ENCODE measurements at regions not wholly inside any gene's neighbourhood (a gene's known extent, or its start where the extent isn't known, plus 50 kb on each side); places are given as distances from the start of the nearest gene placed in this dataset.

DNA sequence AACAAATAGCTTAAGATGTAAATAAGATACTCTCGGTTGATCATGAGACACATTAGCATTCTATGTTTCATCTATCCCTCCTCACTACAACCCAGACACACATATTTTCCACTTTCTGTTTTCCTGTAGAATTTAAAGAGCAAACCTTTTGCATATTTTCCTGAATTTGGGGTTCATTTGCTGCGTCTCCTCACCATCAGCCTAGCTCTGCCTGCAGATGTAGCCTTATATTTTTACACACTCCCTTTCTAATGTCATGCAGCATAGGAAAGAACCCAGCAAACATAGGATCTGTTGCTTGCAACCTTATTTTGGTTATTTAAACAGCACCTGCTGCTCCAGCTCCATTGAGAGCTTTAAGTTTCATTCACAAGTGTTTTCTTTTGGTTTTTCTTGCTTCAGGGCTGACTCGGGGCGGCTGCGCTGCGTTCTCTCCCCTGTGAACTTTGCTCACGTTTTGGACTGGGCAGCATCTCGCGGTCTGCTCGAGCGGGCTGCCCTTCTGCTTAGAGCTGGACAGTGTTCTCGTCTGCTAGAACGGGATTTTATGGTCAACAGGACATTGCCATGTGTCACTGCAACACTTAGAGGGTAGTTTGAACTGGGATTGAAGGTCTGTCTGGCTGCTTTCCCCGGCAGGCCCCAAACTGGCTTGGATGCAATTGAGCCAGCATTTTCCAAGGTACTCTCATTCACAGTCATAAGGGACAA, 57.8 kb upstream of the VRK1 start:
- Histone ChIP-seq H3K27me3 (ENCODE audit: control insufficient read depth in 3 of 3, insufficient read depth in 3 of 3, low read length in 2 of 3) (peaks cover 4 to 45% (median 37%) of the 10 kb centered on the region in 3 donors), H3K9ac (ENCODE audit: insufficient read depth in 1 of 2, low read length in 2 of 2) (no peak overlapping the region), H3K27ac (ENCODE audit: low read depth in 1 of 2, low read length in 1 of 2) (no peak overlapping the region), H3K9me3 (ENCODE audit: control insufficient read depth in 4 of 4, insufficient read depth in 3 of 4, low read length in 3 of 4) (no peaks in the 10 kb centered on the region), H3K4me3 (no peak overlapping the region), H3K36me3 (ENCODE audit: control insufficient read depth in 4 of 4, insufficient read depth in 4 of 4, low read length in 4 of 4) (no peaks in the 10 kb centered on the region), H3K4me1 (ENCODE audit: control insufficient read depth in 5 of 5, insufficient read depth in 5 of 5, low read length in 5 of 5) (peaks cover 0 to 6% (median 0%) of the 10 kb centered on the region in 5 donors)
- no peak for ATAC-seq (ENCODE audit: insufficient read depth, low FRiP score)
- TF ChIP-seq CTCF (IDR thresholded peaks at IDR 0.05; ENCODE audit: control extremely low read depth, extremely low read depth), result no peak
- WGBS, 2 donors, result 49 to 71% methylated on average over 14 of the region's 14 CpGs
- DNase-seq, result peak in 1 of 3 donors; percentile 8

- Histone ChIP-seq H3K27me3 (ENCODE audit: control insufficient read depth in 3 of 3, insufficient read depth in 3 of 3, low read length in 2 of 3) (peaks cover 3 to 42% (median 26%) of the 10 kb centered on the region in 3 donors), H3K9ac (ENCODE audit: insufficient read depth in 1 of 2, low read length in 2 of 2) (no peak overlapping the region), H3K4me1 (ENCODE audit: control insufficient read depth in 5 of 5, insufficient read depth in 5 of 5, low read length in 5 of 5) (peaks cover 0 to 6% (median 0%) of the 10 kb centered on the region in 5 donors), H3K4me3 (no peak overlapping the region), H3K9me3 (ENCODE audit: control insufficient read depth in 4 of 4, insufficient read depth in 3 of 4, low read length in 3 of 4) (peaks cover 0 to 6% (median 0%) of the 10 kb centered on the region in 4 donors), H3K36me3 (ENCODE audit: control insufficient read depth in 4 of 4, insufficient read depth in 4 of 4, low read length in 4 of 4) (no peaks in the 10 kb centered on the region), H3K27ac (ENCODE audit: low read depth in 1 of 2, low read length in 1 of 2) (no peak overlapping the region)
- ATAC-seq (ENCODE audit: insufficient read depth, low FRiP score) (peak; percentile 83), DNase-seq (peak; percentile 49 to 74 (median 63))
- 7% methylated on average over 55 to 62 of the region's 62 CpGs for WGBS, 2 donors
- TF ChIP-seq CTCF (IDR thresholded peaks at IDR 0.05; ENCODE audit: control extremely low read depth, extremely low read depth), result peak; percentile 85
Measured at GRCh38 chr14:96741151-96741977, 55.8 kb upstream of the VRK1 start.

- 72 to 83% methylated on average over 7 of the region's 7 CpGs for WGBS, 2 donors
Measured at GRCh38 chr14:96744262-96744661, 52.9 kb upstream of the VRK1 start.

More at GRCh38 chr14:96744262-96744661, 52.9 kb upstream of the VRK1 start:
- peaks cover 0 to 6% (median 0%) of the 10 kb centered on the region in 5 donors for H3K4me1 ChIP-seq (ENCODE audit: control insufficient read depth in 5 of 5, insufficient read depth in 5 of 5, low read length in 5 of 5)
- H3K27me3 ChIP-seq (ENCODE audit: control insufficient read depth in 3 of 3, insufficient read depth in 3 of 3, low read length in 2 of 3), result peaks cover 0 to 22% (median 7%) of the 10 kb centered on the region in 3 donors
- peaks cover 0 to 6% (median 0%) of the 10 kb centered on the region in 4 donors for H3K9me3 ChIP-seq (ENCODE audit: control insufficient read depth in 4 of 4, insufficient read depth in 3 of 4, low read length in 3 of 4)
- no peak for TF ChIP-seq CTCF (IDR thresholded peaks at IDR 0.05; ENCODE audit: control extremely low read depth, extremely low read depth)
- ATAC-seq (ENCODE audit: insufficient read depth, low FRiP score), result no peak
- no peaks in the 10 kb centered on the region for H3K36me3 ChIP-seq (ENCODE audit: control insufficient read depth in 4 of 4, insufficient read depth in 4 of 4, low read length in 4 of 4)
- H3K4me3 ChIP-seq, result no peak overlapping the region
- no peak overlapping the region for H3K9ac ChIP-seq (ENCODE audit: insufficient read depth in 1 of 2, low read length in 2 of 2)
- H3K27ac ChIP-seq (ENCODE audit: low read depth in 1 of 2, low read length in 1 of 2), result no peak overlapping the region
- no peak for DNase-seq
